OCI-LY7 (cell line): ENCODE measurements at regions not wholly inside any gene's neighbourhood (a gene's known extent, or its start where the extent isn't known, plus 50 kb on each side); places are given as distances from the start of the nearest gene placed in this dataset.

ENCODE experiments used
- BruUV-seq: library from RNA; stranded (reverse); fragments of 400-500 nt; replicated peaks from 2 replicates; lab custom pipeline; 2021; lab: Mats Ljungman, UMichigan
- CTCF ChIA-PET: fragments of 300-600 bp; sonication (Branson Sonifier 250); formaldehyde crosslinking; loops from one replicate; lab custom pipeline; 2022; ENCODE audit warnings: antibody characterized with exemption; ENCODE audit not compliant: unreplicated experiment; lab: Charles Lee
- POLR2A ChIA-PET: fragments of 300-600 bp; sonication (Branson Sonifier 250); formaldehyde crosslinking; loops from one replicate; lab custom pipeline; 2022; ENCODE audit warnings: antibody characterized with exemption; lab: Charles Lee
- DNase-seq: peaks from one replicate; pipeline ENCODE4 v3.0.0-alpha.2; 2015; ENCODE audit warnings: low spot score
- H2AFZ ChIP-seq: fragments of 200-600 bp; sonication (generic), shearing (Covaris generic); 2 replicates; pipeline ENCODE4 v1.6.1; 2014; ENCODE audit warnings: mild to moderate bottlenecking, antibody characterized with exemption, low read length, moderate library complexity
- H3K27ac ChIP-seq: fragments of 200-600 bp; sonication (generic); 2 replicates; pipeline ENCODE4 v1.5.1; 2014; ENCODE audit warnings: mixed run types, low read depth, mild to moderate bottlenecking, moderate library complexity, low read length, inconsistent platforms; ENCODE audit not compliant: poor library complexity, severe bottlenecking
- H3K36me3 ChIP-seq: fragments of 200-600 bp; sonication (generic); 2 replicates; pipeline ENCODE4 v1.6.1; 2014; ENCODE audit warnings: mild to moderate bottlenecking, antibody characterized with exemption, low read length, moderate library complexity, mixed read lengths; ENCODE audit not compliant: insufficient read depth
- H3K4me1 ChIP-seq: fragments of 200-600 bp; sonication (generic); 2 replicates; pipeline ENCODE4 v1.5.1; 2014; ENCODE audit warnings: mild to moderate bottlenecking, low read length; ENCODE audit not compliant: insufficient read depth, poor library complexity, severe bottlenecking
- H3K4me2 ChIP-seq: fragments of 200-600 bp; sonication (generic); 2 replicates; pipeline ENCODE4 v1.6.1; 2014; ENCODE audit warnings: mild to moderate bottlenecking, low read length
- H3K4me3 ChIP-seq: fragments of 200-600 bp; sonication (generic); 2 replicates; pipeline ENCODE4 v1.5.1; 2014; ENCODE audit warnings: mild to moderate bottlenecking, low read depth, low read length; ENCODE audit not compliant: poor library complexity, severe bottlenecking
- H3K79me2 ChIP-seq: fragments of 200-600 bp; sonication (generic); 2 replicates; pipeline ENCODE4 v1.6.1; 2016; ENCODE audit warnings: low read depth, mild to moderate bottlenecking, low read length, moderate library complexity, mixed read lengths; ENCODE audit not compliant: insufficient read depth
- H3K9me2 ChIP-seq: fragments of 200-600 bp; sonication (generic); 2 replicates; pipeline ENCODE4 v1.6.1; 2016; ENCODE audit warnings: mild to moderate bottlenecking, low read length, mixed read lengths; ENCODE audit not compliant: insufficient read depth
- H3K9me3 ChIP-seq: fragments of 200-600 bp; sonication (generic); 2 replicates; pipeline ENCODE4 v1.6.1; 2014; ENCODE audit warnings: mild to moderate bottlenecking, mixed run types, low read length, mixed read lengths
- H4K20me1 ChIP-seq: fragments of 200-600 bp; sonication (generic); 2 replicates; pipeline ENCODE4 v1.6.1; 2014; ENCODE audit warnings: mild to moderate bottlenecking, antibody characterized with exemption, low read length, moderate library complexity, mixed read lengths; ENCODE audit not compliant: insufficient read depth
- EZH2phosphoT487 ChIP-seq: fragments of 200-600 bp; sonication (generic); IDR thresholded peaks from 2 replicates; pipeline ENCODE4 v1.6.1; 2018; ENCODE audit warnings: low read depth, borderline replicate concordance, mild to moderate bottlenecking, mixed run types, antibody characterized with exemption, low read length, moderate library complexity, mixed read lengths
- intact Hi-C: fragments of 100-400 bp; cut with micrococcal nuclease; formaldehyde crosslinking; loops from one replicate; pipeline ENCODE4 v1.10.0; 2022; ENCODE audit not compliant: unreplicated experiment
- TF ChIP-seq, protein P1 (sequence below): fragments of 200-600 bp; sonication (generic); conservative IDR thresholded peaks from 2 replicates; pipeline ENCODE4 v1.5.1; 2014; ENCODE audit warnings: mild to moderate bottlenecking, antibody characterized with exemption, low read length, moderate library complexity, mixed read lengths

DNA sequence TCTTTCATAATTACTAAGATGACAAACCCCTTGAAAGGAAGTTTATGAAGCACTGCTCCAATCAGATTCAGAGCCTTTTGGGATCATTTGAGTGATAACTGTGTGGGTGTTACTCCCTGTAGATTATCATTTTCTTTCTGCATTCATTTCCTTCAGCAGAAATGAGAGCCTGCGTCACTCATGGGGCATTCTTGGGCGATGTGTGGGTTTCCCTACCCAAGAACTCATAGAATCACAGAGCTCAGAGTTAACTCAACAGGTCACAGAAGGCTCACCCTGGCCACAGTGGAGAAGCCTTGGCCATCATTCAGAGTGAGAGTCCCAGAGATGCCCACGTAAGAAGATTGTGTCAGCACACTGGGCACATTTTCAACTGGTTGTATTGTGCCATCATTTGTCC is 401.9 kb downstream of the TLE4 start:
- intact Hi-C loops, result no loop called here
- no peaks in the 10 kb centered on the region; the same call in 1 of the 2 replicates for H4K20me1 ChIP-seq
- ChIA-PET CTCF (no interaction called here), POLR2A (interaction anchor here (0.6 kb wide), 1 partner anchor 390 kb away, joined by 4 read pairs; no protein-coding TSS in a partner anchor)
- H3K27ac ChIP-seq, result no peak overlapping the region
- DNase-seq, result no peak
- H3K4me3 ChIP-seq, result no peak overlapping the region
- H3K36me3 ChIP-seq, result no peaks in the 10 kb centered on the region
- no peak overlapping the region for H2AFZ ChIP-seq
- no peaks in the 10 kb centered on the region for H3K9me2 ChIP-seq
- no peaks in the 10 kb centered on the region for H3K4me1 ChIP-seq
- no TSS peak for BruUV-seq
- no peaks in the 10 kb centered on the region for H3K9me3 ChIP-seq
- TF ChIP-seq EZH2phosphoT487, result no peak
- TF ChIP-seq, protein P1, sequence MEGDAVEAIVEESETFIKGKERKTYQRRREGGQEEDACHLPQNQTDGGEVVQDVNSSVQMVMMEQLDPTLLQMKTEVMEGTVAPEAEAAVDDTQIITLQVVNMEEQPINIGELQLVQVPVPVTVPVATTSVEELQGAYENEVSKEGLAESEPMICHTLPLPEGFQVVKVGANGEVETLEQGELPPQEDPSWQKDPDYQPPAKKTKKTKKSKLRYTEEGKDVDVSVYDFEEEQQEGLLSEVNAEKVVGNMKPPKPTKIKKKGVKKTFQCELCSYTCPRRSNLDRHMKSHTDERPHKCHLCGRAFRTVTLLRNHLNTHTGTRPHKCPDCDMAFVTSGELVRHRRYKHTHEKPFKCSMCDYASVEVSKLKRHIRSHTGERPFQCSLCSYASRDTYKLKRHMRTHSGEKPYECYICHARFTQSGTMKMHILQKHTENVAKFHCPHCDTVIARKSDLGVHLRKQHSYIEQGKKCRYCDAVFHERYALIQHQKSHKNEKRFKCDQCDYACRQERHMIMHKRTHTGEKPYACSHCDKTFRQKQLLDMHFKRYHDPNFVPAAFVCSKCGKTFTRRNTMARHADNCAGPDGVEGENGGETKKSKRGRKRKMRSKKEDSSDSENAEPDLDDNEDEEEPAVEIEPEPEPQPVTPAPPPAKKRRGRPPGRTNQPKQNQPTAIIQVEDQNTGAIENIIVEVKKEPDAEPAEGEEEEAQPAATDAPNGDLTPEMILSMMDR, result no peak
- no peak overlapping the region for H3K4me2 ChIP-seq
- H3K79me2 ChIP-seq, result no peaks in the 10 kb centered on the region

DNA sequence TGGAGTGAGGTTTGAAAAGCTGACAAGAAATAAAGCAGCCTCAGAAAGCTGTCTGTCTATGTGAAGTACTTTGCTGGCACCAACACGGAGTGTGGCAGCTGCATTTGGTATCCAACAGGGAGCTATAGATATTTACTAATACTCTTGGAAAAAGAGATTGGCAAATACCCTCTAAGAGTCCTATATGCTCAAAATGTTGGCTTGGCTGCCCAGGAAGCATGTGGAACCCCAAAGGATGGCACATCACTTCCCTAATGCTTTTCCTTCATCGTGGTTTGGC is 398.3 kb downstream of the TLE4 start:
- intact Hi-C loops, result no loop called here
- no peak for DNase-seq
- Histone ChIP-seq H3K79me2 (no peaks in the 10 kb centered on the region), H3K4me1 (no peaks in the 10 kb centered on the region), H3K27ac (no peak overlapping the region), H2AFZ (no peak overlapping the region), H4K20me1 (no peaks in the 10 kb centered on the region; the same call in 1 of the 2 replicates), H3K36me3 (no peaks in the 10 kb centered on the region), H3K4me2 (no peak overlapping the region), H3K9me3 (no peaks in the 10 kb centered on the region), H3K9me2 (no peaks in the 10 kb centered on the region), H3K4me3 (no peak overlapping the region)
- ChIA-PET POLR2A (no interaction called here), CTCF (no interaction called here)
- no TSS peak for BruUV-seq
- TF ChIP-seq, protein P1, result no peak
- no peak for TF ChIP-seq EZH2phosphoT487

DNA sequence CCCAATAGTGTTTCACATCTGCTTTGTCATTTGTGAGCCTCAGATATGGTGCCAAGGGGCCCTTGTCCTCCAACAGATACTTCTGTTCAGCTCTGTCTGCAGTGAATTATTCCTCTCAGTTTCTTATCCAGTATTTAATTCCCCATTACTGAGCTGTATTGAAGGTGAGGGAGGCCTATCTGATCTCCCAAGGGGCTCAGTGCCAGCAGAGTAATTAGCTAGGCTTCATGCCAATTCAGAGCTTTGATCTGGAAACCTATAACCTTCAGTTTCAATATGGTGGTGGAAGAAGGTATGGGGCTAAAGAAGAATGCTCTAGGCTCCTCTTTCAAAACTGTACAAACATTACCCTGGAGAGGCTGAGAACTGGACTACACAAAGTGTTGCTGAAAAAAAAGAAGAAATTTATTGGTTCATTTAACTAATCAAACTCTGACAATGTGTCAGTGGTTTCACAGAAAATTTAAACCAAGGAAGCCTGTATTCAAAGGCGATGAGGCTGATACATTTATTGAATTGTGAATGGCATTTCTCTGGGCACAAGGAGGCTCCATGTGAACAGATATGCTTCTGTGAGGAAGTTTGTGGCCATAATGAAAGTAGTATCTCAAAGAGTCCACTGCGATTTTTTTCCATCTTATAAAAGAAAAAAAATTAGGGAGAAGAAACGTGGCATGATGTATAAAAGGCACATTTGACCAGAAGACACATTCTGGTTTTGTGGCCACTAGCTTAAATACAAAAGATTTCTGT is 397.8 kb downstream of the TLE4 start:
- Histone ChIP-seq H3K79me2 (no peaks in the 10 kb centered on the region), H3K9me2 (no peaks in the 10 kb centered on the region), H3K4me3 (no peak overlapping the region), H3K9me3 (no peaks in the 10 kb centered on the region), H3K36me3 (no peaks in the 10 kb centered on the region), H3K4me1 (no peaks in the 10 kb centered on the region), H3K27ac (no peak overlapping the region), H4K20me1 (no peaks in the 10 kb centered on the region; the same call in 1 of the 2 replicates), H3K4me2 (no peak overlapping the region), H2AFZ (no peak overlapping the region)
- POLR2A ChIA-PET, result no interaction called here
- DNase-seq, result no peak
- TF ChIP-seq EZH2phosphoT487, result no peak
- TF ChIP-seq, protein P1, result no peak
- intact Hi-C loops, result no loop called here
- no TSS peak for BruUV-seq
- CTCF ChIA-PET, result no interaction called here
